Fibroblast of lung (primary cell): ENCODE measurements at regions not wholly inside any gene's neighbourhood (a gene's known extent, or its start where the extent isn't known, plus 50 kb on each side); places are given as distances from the start of the nearest gene placed in this dataset.

Experiments used
- DNase-seq, 2 donors: peaks; one replicate each; pipeline versions ENCODE4 v3.0.0 to v3.0.0-alpha.2; 2010; ENCODE audit warnings: low read depth in 2 of 2
- H2AFZ ChIP-seq: 2 replicates; pipeline ENCODE4 v1.5.1; 2012; ENCODE audit warnings: low read length, control low read depth, inconsistent platforms
- H3K27ac ChIP-seq: 2 replicates; pipeline ENCODE4 v1.5.1; 2011; ENCODE audit warnings: low read length, control low read depth; ENCODE audit not compliant: insufficient read depth
- H3K27me3 ChIP-seq: 2 replicates; pipeline ENCODE4 v1.5.1; 2011; ENCODE audit warnings: mild to moderate bottlenecking, low read length; ENCODE audit not compliant: control insufficient read depth, insufficient read depth
- H3K36me3 ChIP-seq: 2 replicates; pipeline ENCODE4 v1.5.1; 2011; ENCODE audit warnings: low read length; ENCODE audit not compliant: control insufficient read depth, insufficient read depth
- H3K4me1 ChIP-seq: 2 replicates; pipeline ENCODE4 v1.5.1; 2011; ENCODE audit warnings: low read length; ENCODE audit not compliant: control insufficient read depth, insufficient read depth; ENCODE audit errors: extremely low read depth
- H3K4me2 ChIP-seq: 2 replicates; pipeline ENCODE4 v1.5.1; 2011; ENCODE audit warnings: low read length, control low read depth; ENCODE audit not compliant: insufficient read depth; ENCODE audit errors: extremely low read depth
- H3K4me3 ChIP-seq, 4 experiments: fragments of 200-600 bp in 1 of 4; sonication (generic) in 1 of 4; replicated peaks in 1 of 4; 2 replicates each; pipeline ENCODE4 v1.5.1; 2011 to 2016; ENCODE audit warnings: low read length in 4 of 4, low read depth in 3 of 4, mild to moderate bottlenecking in 3 of 4, control low read depth in 2 of 4, inconsistent platforms in 1 of 4, mixed read lengths in 1 of 4; ENCODE audit not compliant: insufficient read depth in 1 of 4; ENCODE audit errors: control extremely low read depth in 1 of 4
- H3K79me2 ChIP-seq: 2 replicates; pipeline ENCODE4 v1.5.1; 2012; ENCODE audit warnings: mild to moderate bottlenecking, low read length, inconsistent platforms; ENCODE audit not compliant: control insufficient read depth, insufficient read depth
- H3K9ac ChIP-seq: 2 replicates; pipeline ENCODE4 v1.5.1; 2011; ENCODE audit warnings: mild to moderate bottlenecking, low read length, control low read depth; ENCODE audit not compliant: insufficient read depth
- H3K9me3 ChIP-seq: 2 replicates; pipeline ENCODE4 v1.5.1; 2012; ENCODE audit warnings: low read depth, low read length; ENCODE audit not compliant: control insufficient read depth, insufficient read depth
- H4K20me1 ChIP-seq: 2 replicates; pipeline ENCODE4 v1.5.1; 2011; ENCODE audit warnings: low read length; ENCODE audit not compliant: control insufficient read depth, insufficient read depth; ENCODE audit errors: extremely low read depth
- CTCF ChIP-seq, 2 donors: IDR thresholded peaks in 1 of 2; conservative IDR thresholded peaks in 1 of 2; 1 replicate in 1 of 2; 2 replicates in 1 of 2; pipeline ENCODE4 v1.5.1; 2011 to 2012; ENCODE audit warnings: low read length in 2 of 2, control low read depth in 1 of 2, inconsistent platforms in 1 of 2, low read depth in 1 of 2, mild to moderate bottlenecking in 1 of 2
- EZH2 ChIP-seq: IDR thresholded peaks from 2 replicates; pipeline ENCODE4 v1.5.1; 2012; ENCODE audit warnings: low read length, control low read depth, mild to moderate bottlenecking; ENCODE audit errors: missing control alignments

GRCh38 chr2:51528156-51528555, 496.2 kb upstream of the NRXN1 start:
- Histone ChIP-seq H3K27me3 (no peaks in the 10 kb centered on the region), H2AFZ (no peak overlapping the region), H3K9ac (no peak overlapping the region), H3K4me3 (no peak overlapping the region), H3K79me2 (no peaks in the 10 kb centered on the region), H3K9me3 (no peaks in the 10 kb centered on the region), H4K20me1 (no peaks in the 10 kb centered on the region), H3K4me1 (no peaks in the 10 kb centered on the region), H3K4me2 (no peak overlapping the region), H3K27ac (no peak overlapping the region), H3K36me3 (no peaks in the 10 kb centered on the region)
- DNase-seq: no peak
- TF ChIP-seq EZH2 (no peak), CTCF (conservative IDR thresholded peaks at IDR 0.05 in 1 of 2, IDR thresholded peaks at IDR 0.05 in 1 of 2; ENCODE audit: low read depth in 1 of 2, low read length in 2 of 2) (no peak)

- Histone ChIP-seq H3K4me1 (no peaks in the 10 kb centered on the region), H3K9ac (no peak overlapping the region), H2AFZ (no peak overlapping the region), H3K79me2 (no peaks in the 10 kb centered on the region), H3K9me3 (no peaks in the 10 kb centered on the region), H3K36me3 (no peaks in the 10 kb centered on the region), H3K4me3 (no peak overlapping the region), H3K27ac (no peak overlapping the region), H3K4me2 (no peak overlapping the region), H4K20me1 (no peaks in the 10 kb centered on the region), H3K27me3 (no peaks in the 10 kb centered on the region)
- no peak for DNase-seq
- TF ChIP-seq EZH2 (no peak), CTCF (conservative IDR thresholded peaks at IDR 0.05 in 1 of 2, IDR thresholded peaks at IDR 0.05 in 1 of 2; ENCODE audit: low read depth in 1 of 2, low read length in 2 of 2) (no peak)
Observed at GRCh38 chr2:51526766-51527165, 494.8 kb upstream of the NRXN1 start.

GRCh38 chr2:51516667-51517066, 484.7 kb upstream of the NRXN1 start:
- H3K27ac ChIP-seq: no peak overlapping the region
- no peaks in the 10 kb centered on the region for H3K27me3 ChIP-seq
- H4K20me1 ChIP-seq: no peaks in the 10 kb centered on the region
- no peak overlapping the region for H3K9ac ChIP-seq
- H3K4me3 ChIP-seq: no peak overlapping the region
- no peaks in the 10 kb centered on the region for H3K36me3 ChIP-seq
- no peaks in the 10 kb centered on the region for H3K4me1 ChIP-seq
- TF ChIP-seq EZH2 (no peak), CTCF (conservative IDR thresholded peaks at IDR 0.05 in 1 of 2, IDR thresholded peaks at IDR 0.05 in 1 of 2; ENCODE audit: low read depth in 1 of 2, low read length in 2 of 2) (no peak)
- no peak overlapping the region for H2AFZ ChIP-seq
- no peaks in the 10 kb centered on the region for H3K79me2 ChIP-seq
- H3K4me2 ChIP-seq: no peak overlapping the region
- DNase-seq: no peak
- H3K9me3 ChIP-seq: no peaks in the 10 kb centered on the region
